K562 (cell line): ENCODE measurements at regions not wholly inside any gene's neighbourhood (a gene's known extent, or its start where the extent isn't known, plus 50 kb on each side); places are given as distances from the start of the nearest gene placed in this dataset.

Experiments used
- ATAC-seq: fragments of 200-7000 bp; cut with Tn5 transposase; 3 replicates; pipeline ENCODE4 v1.9.1; 2020; ENCODE audit warnings: moderate library complexity
- BruUV-seq: library from RNA; stranded (reverse); fragments of 400-500 nt; replicated peaks from 2 replicates; lab custom pipeline; 2021; lab: Mats Ljungman, UMichigan
- CTCF ChIA-PET: fragments of 300-600 bp; formaldehyde crosslinking; extraction: SDS; loops from one replicate; lab custom pipeline; 2021; ENCODE audit warnings: low intra/inter-chr PET ratio; lab: Yijun Ruan, JAX
- POLR2A ChIA-PET: fragments of 300-600, 350-650 bp; sonication (Branson Sonifier 250); formaldehyde crosslinking; extraction: SDS; loops from one replicate; lab custom pipeline; 2021; ENCODE audit warnings: antibody characterized with exemption, inconsistent platforms; lab: Yijun Ruan, JAX
- DNase-seq, 4 experiments: peaks; one replicate each; pipeline versions ENCODE4 v3.0.0 to v3.0.0-alpha.2; 2011 to 2018; ENCODE audit warnings: low spot score in 3 of 4, mixed read lengths in 3 of 4; ENCODE audit errors: extremely low read depth in 1 of 4
- FAIRE-seq: peaks from 2 replicates; lab custom pipeline; 2011; peaks lifted over from hg19 to GRCh38; lab: Jason Lieb, UNC
- H2AFZ ChIP-seq: 2 replicates; pipeline ENCODE4 v1.6.0; 2011; ENCODE audit warnings: low read depth, low read length, control low read depth, inconsistent platforms
- H3K27ac ChIP-seq: fragments of 200-600 bp; 3 replicates; pipeline ENCODE4 v1.8.0; 2011; ENCODE audit warnings: low read depth, mild to moderate bottlenecking, control low read depth, inconsistent platforms, low read length, moderate library complexity, mixed read lengths; ENCODE audit errors: extremely low read depth
- H3K27me3 ChIP-seq, 2 experiments: fragments of 300-600 bp in 1 of 2; 2 replicates in 1 of 2; 3 replicates in 1 of 2; pipeline versions ENCODE4 v1.6.0 to v1.8.0; 2011; ENCODE audit warnings: inconsistent platforms in 2 of 2, low read length in 2 of 2, mild to moderate bottlenecking in 1 of 2, mixed read lengths in 1 of 2, moderate library complexity in 1 of 2; ENCODE audit not compliant: control insufficient read depth in 2 of 2, insufficient read depth in 2 of 2
- H3K36me3 ChIP-seq: fragments of 300-600 bp; 3 replicates; pipeline ENCODE4 v1.8.0; 2011; ENCODE audit warnings: mild to moderate bottlenecking, low read length, inconsistent platforms; ENCODE audit not compliant: control insufficient read depth, insufficient read depth
- H3K4me1 ChIP-seq, 2 experiments: fragments of 200-600 bp in 1 of 2; replicated peaks in 1 of 2; 2 replicates in 1 of 2; 3 replicates in 1 of 2; pipeline versions ENCODE4 v1.5.1 to v1.8.0; 2011; ENCODE audit warnings: inconsistent platforms in 2 of 2, low read length in 2 of 2, mild to moderate bottlenecking in 1 of 2, mixed read lengths in 1 of 2, moderate library complexity in 1 of 2; ENCODE audit not compliant: control insufficient read depth in 2 of 2, insufficient read depth in 2 of 2
- H3K4me2 ChIP-seq: 2 replicates; pipeline ENCODE4 v1.6.1; 2011; ENCODE audit warnings: low read length, control low read depth, inconsistent platforms, mixed read lengths; ENCODE audit not compliant: insufficient read depth
- H3K4me3 ChIP-seq: fragments of 200-600 bp; sonication (generic), shearing (Covaris generic); 2 replicates; pipeline ENCODE4 v1.5.1; 2016; ENCODE audit warnings: control low read depth, inconsistent platforms
- H3K79me2 ChIP-seq: fragments of 200-600 bp; 3 replicates; pipeline ENCODE4 v1.8.0; 2011; ENCODE audit warnings: low read length, inconsistent platforms; ENCODE audit not compliant: control insufficient read depth, insufficient read depth
- H3K9ac ChIP-seq, 2 experiments: 2 replicates each; pipeline versions ENCODE4 v1.6.0 to v1.6.1; 2011; ENCODE audit warnings: low read depth in 2 of 2, low read length in 2 of 2, control low read depth in 1 of 2, inconsistent platforms in 1 of 2, mild to moderate bottlenecking in 1 of 2, mixed read lengths in 1 of 2; ENCODE audit not compliant: insufficient read depth in 1 of 2
- H3K9me1 ChIP-seq: one replicate; pipeline ENCODE4 v1.6.0; 2011; ENCODE audit warnings: inconsistent platforms, mild to moderate bottlenecking, low read length, moderate library complexity; ENCODE audit not compliant: control insufficient read depth, insufficient read depth
- H3K9me3 ChIP-seq: replicated peaks from 2 replicates; pipeline ENCODE4 v1.5.1; 2011; ENCODE audit warnings: low read depth, low read length, inconsistent platforms; ENCODE audit not compliant: control insufficient read depth, insufficient read depth
- H4K20me1 ChIP-seq: replicated peaks from 2 replicates; pipeline ENCODE4 v1.6.1; 2011; ENCODE audit warnings: low read length, inconsistent platforms, mixed read lengths; ENCODE audit not compliant: control insufficient read depth, insufficient read depth
- ATF4 ChIP-seq: fragments of 450-650 bp; formaldehyde crosslinking; IDR thresholded peaks from 2 replicates; pipeline ENCODE4 v1.4.0; 2022; ENCODE audit warnings: mild to moderate bottlenecking, moderate library complexity
- CEBPZ ChIP-seq: fragments of 150-350 bp; IDR thresholded peaks from 2 replicates; pipeline ENCODE4 v1.6.1; 2014; ENCODE audit warnings: low read depth, mild to moderate bottlenecking, low read length, borderline replicate concordance
- GATA2 ChIP-seq: sonication (generic); formaldehyde crosslinking; IDR thresholded peaks from 2 replicates; pipeline ENCODE4 v1.4.0; 2020; ENCODE audit warnings: mild to moderate bottlenecking, missing genetic modification reagents
- HNRNPUL1 ChIP-seq: fragments of 200-400 bp; formaldehyde crosslinking; IDR thresholded peaks from 2 replicates; pipeline ENCODE4 v1.6.1; 2017; ENCODE audit warnings: low read length
- KLF6 ChIP-seq: fragments of 250-450 bp; sonication (Bioruptor Pico); IDR thresholded peaks from 2 replicates; pipeline ENCODE4 v1.4.0; 2020; ENCODE audit warnings: mild to moderate bottlenecking, moderate library complexity, borderline replicate concordance
- LEF1 ChIP-seq: fragments of 450-650 bp; IDR thresholded peaks from 2 replicates; pipeline ENCODE4 v1.6.1; 2016; ENCODE audit warnings: mild to moderate bottlenecking
- MAZ ChIP-seq, 2 experiments: fragments of 450-650 bp in 1 of 2; sonication (generic) in 1 of 2; formaldehyde crosslinking; IDR thresholded peaks in 1 of 2; conservative IDR thresholded peaks in 1 of 2; 2 replicates each; pipeline versions ENCODE4 v1.4.0 to v1.5.0; 2020; ENCODE audit warnings: mild to moderate bottlenecking in 1 of 2, missing genetic modification reagents in 1 of 2
- PTTG1 ChIP-seq: fragments of 450-650 bp; IDR thresholded peaks from 2 replicates; pipeline ENCODE4 v1.6.1; 2016; ENCODE audit warnings: low read depth, mild to moderate bottlenecking, missing genetic modification characterization, missing compliant biosample characterization
- SRSF9 ChIP-seq: fragments of 200-400 bp; formaldehyde crosslinking; IDR thresholded peaks from 2 replicates; pipeline ENCODE4 v1.6.1; 2017; ENCODE audit warnings: low read depth, low read length, borderline replicate concordance
- ZNF695 ChIP-seq: fragments of 450-650 bp; formaldehyde crosslinking; IDR thresholded peaks from 2 replicates; pipeline ENCODE4 v1.4.0; 2020; ENCODE audit warnings: mild to moderate bottlenecking, moderate library complexity
- ZNF780A ChIP-seq: fragments of 250-450 bp; sonication (Bioruptor Pico); IDR thresholded peaks from 2 replicates; pipeline ENCODE4 v1.5.0; 2021; ENCODE audit warnings: mild to moderate bottlenecking
- WGBS: fragments of 100-300 bp; shearing (Covaris generic); methylation state at CpG from one replicate; pipeline ENCODE4 v1.1.6; 2016; ENCODE audit warnings: low coverage, mixed read lengths; ENCODE audit not compliant: insufficient coverage; ENCODE audit errors: missing lambda C conversion rate; 5-methylcytosine and 5-hydroxymethylcytosine counted together
- in situ Hi-C: fragments of 300-500 bp; cut with MboI; formaldehyde crosslinking; loops from 4 replicates; pipeline ENCODE4 v1.15.0; 2018; ENCODE audit warnings: inconsistent platforms, mixed read lengths
- intact Hi-C: fragments of 100-400 bp; cut with micrococcal nuclease; formaldehyde crosslinking; loops from 2 replicates; pipeline ENCODE4 v1.14.2; 2022
- TF ChIP-seq, protein P1 (sequence below): conservative IDR thresholded peaks from 2 replicates; pipeline ENCODE4 v1.6.1; 2011; ENCODE audit warnings: low read depth, mild to moderate bottlenecking, low read length; ENCODE audit not compliant: control insufficient read depth
- TF ChIP-seq, protein P2 (sequence below): fragments of 450-650 bp; formaldehyde crosslinking; IDR thresholded peaks from 2 replicates; pipeline ENCODE4 v1.4.0; 2022; ENCODE audit warnings: missing genetic modification characterization

DNA sequence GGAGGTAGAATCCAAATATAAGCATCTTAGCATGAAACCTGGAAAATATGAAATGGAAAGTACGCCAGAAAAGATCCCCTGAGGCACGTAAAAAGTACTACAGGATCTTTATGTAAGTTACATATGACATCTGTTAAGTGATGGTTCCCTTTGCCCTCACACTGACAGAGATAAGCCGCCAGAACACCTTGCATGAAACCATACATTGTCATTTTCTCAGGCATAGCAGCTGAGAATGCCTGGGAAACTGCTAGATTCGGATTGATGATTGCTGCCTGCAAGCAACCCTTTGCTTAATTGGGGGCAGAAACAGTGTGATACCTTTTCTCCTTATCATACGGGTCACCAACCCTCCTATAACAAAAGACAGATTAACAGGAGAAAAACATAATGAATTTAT, 826.6 kb upstream of the LRRN3 start:
- BruUV-seq = no TSS peak

DNA sequence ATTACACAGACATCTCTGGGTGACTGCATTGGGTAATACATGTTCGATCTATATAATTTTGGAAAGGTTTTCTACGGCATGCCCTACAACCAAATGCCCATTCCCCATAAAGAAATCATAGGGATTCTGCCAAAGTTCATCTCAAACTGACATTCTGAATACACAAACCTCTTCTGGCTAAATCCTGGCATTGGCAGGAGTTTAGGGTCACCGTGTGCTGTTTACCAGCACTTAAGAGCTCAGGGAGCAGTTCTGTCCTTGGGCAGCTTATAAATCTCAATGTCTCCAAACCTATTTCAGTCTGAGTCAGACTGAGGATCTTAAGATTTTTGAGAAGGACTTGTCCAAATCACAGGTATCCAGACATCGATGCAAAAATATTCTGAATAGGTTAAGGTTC, 809.6 kb upstream of the LRRN3 start:
- H3K4me3 ChIP-seq = no peak overlapping the region
- H3K9ac ChIP-seq = no peak overlapping the region
- intact Hi-C loops (no loop called here), in situ Hi-C loops (no loop called here)
- DNase-seq (no peak), FAIRE-seq (no peak), ATAC-seq (no peak)
- no TSS peak for BruUV-seq
- H2AFZ ChIP-seq = no peak overlapping the region
- H3K27ac ChIP-seq = no peak overlapping the region
- no peaks in the 10 kb centered on the region for H3K9me3 ChIP-seq
- WGBS = 1% methylated on average over 4 of the region's 4 CpGs
- H3K36me3 ChIP-seq = no peaks in the 10 kb centered on the region
- H4K20me1 ChIP-seq = no peaks in the 10 kb centered on the region
- ChIA-PET CTCF (no interaction called here), POLR2A (no interaction called here)
- H3K9me1 ChIP-seq = no peaks in the 10 kb centered on the region
- H3K4me1 ChIP-seq = no peaks in the 10 kb centered on the region
- H3K27me3 ChIP-seq = no peaks in the 10 kb centered on the region
- no peaks in the 10 kb centered on the region for H3K79me2 ChIP-seq
- no peak overlapping the region for H3K4me2 ChIP-seq
- TF ChIP-seq LEF1 = no peak
- no peak for TF ChIP-seq ATF4
- TF ChIP-seq KLF6 (CRISPR knock-in tag) = no peak
- no peak for TF ChIP-seq CEBPZ
- no peak for TF ChIP-seq ZNF780A (CRISPR knock-in tag)
- TF ChIP-seq HNRNPUL1 = no peak
- TF ChIP-seq, protein P1, sequence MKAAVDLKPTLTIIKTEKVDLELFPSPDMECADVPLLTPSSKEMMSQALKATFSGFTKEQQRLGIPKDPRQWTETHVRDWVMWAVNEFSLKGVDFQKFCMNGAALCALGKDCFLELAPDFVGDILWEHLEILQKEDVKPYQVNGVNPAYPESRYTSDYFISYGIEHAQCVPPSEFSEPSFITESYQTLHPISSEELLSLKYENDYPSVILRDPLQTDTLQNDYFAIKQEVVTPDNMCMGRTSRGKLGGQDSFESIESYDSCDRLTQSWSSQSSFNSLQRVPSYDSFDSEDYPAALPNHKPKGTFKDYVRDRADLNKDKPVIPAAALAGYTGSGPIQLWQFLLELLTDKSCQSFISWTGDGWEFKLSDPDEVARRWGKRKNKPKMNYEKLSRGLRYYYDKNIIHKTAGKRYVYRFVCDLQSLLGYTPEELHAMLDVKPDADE = no peak
- TF ChIP-seq, protein P2, sequence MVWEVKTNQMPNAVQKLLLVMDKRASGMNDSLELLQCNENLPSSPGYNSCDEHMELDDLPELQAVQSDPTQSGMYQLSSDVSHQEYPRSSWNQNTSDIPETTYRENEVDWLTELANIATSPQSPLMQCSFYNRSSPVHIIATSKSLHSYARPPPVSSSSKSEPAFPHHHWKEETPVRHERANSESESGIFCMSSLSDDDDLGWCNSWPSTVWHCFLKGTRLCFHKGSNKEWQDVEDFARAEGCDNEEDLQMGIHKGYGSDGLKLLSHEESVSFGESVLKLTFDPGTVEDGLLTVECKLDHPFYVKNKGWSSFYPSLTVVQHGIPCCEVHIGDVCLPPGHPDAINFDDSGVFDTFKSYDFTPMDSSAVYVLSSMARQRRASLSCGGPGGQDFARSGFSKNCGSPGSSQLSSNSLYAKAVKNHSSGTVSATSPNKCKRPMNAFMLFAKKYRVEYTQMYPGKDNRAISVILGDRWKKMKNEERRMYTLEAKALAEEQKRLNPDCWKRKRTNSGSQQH = no peak

More for the DNA sequence above, 826.6 kb upstream of the LRRN3 start:
- Histone ChIP-seq H3K4me3 (no peak overlapping the region), H3K36me3 (no peaks in the 10 kb centered on the region), H3K9me3 (no peaks in the 10 kb centered on the region), H3K27me3 (no peaks in the 10 kb centered on the region), H2AFZ (no peak overlapping the region), H3K9ac (no peak overlapping the region), H3K4me2 (no peak overlapping the region), H4K20me1 (no peaks in the 10 kb centered on the region), H3K79me2 (no peaks in the 10 kb centered on the region), H3K9me1 (no peaks in the 10 kb centered on the region), H3K27ac (no peak overlapping the region), H3K4me1 (no peaks in the 10 kb centered on the region)
- DNase-seq = no peak
- intact Hi-C loops (no loop called here), in situ Hi-C loops (no loop called here)
- FAIRE-seq = no peak
- POLR2A ChIA-PET = no interaction called here
- ATAC-seq = no peak
- TF ChIP-seq ZNF695 (CRISPR knock-in tag) (no peak), PTTG1 (tag) (no peak), SRSF9 (no peak), GATA2 (no peak), MAZ (CRISPR knock-in tag; conservative IDR thresholded peaks at IDR 0.05 in 1 of 2, IDR thresholded peaks at IDR 0.05 in 1 of 2) (no peak)
- WGBS = 3% methylated on average over 5 of the region's 5 CpGs
- CTCF ChIA-PET = no interaction called here
